Ovary (tissue), 3 donors: ENCODE measurements at regions not wholly inside any gene's neighbourhood (a gene's known extent, or its start where the extent isn't known, plus 50 kb on each side); places are given as distances from the start of the nearest gene placed in this dataset.

Source experiments
- EP300 ChIP-seq: sonication (generic); formaldehyde crosslinking; IDR thresholded peaks from one replicate; pipeline ENCODE4 v1.6.1; 2017; ENCODE audit warnings: antibody characterized with exemption
- POLR2A ChIP-seq: fragments of 450-650 bp; IDR thresholded peaks from one replicate; pipeline ENCODE4 v1.6.1; 2017; ENCODE audit warnings: antibody characterized with exemption, mild to moderate bottlenecking, moderate library complexity
- TF ChIP-seq, protein P1 (sequence below), 3 donors: fragments of 450-650 bp in 2 of 3; fragments of 200-600 bp in 1 of 3; IDR thresholded peaks; one replicate each; pipeline versions ENCODE4 v1.5.1 to v1.8.0; 2016 to 2022; ENCODE audit warnings: antibody characterized with exemption in 3 of 3, mild to moderate bottlenecking in 1 of 3
- donor health status: DM: no; HTN: no; CAD: no.

DNA sequence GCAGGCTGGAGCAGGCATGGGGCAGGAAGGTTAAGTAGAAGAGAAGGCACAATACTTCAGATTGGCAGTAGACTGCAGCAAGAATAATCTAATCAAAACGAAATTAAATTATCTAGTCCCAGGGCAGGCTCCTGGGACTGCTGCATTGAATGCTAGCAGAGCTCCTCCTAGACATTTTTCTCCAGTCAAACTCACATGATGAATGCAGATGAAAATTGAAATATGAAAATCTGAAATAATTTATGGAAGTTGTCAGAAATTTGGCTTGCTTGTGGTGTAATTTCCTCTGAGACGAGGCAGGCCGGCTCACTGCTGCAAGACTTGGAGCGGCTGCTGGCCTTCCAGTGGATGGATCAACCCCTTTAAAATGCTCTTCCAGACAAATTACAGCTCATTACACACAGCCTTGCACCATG, 78.0 kb upstream of the TMEM33 start:
- TF ChIP-seq POLR2A: no peak
- TF ChIP-seq, protein P1, sequence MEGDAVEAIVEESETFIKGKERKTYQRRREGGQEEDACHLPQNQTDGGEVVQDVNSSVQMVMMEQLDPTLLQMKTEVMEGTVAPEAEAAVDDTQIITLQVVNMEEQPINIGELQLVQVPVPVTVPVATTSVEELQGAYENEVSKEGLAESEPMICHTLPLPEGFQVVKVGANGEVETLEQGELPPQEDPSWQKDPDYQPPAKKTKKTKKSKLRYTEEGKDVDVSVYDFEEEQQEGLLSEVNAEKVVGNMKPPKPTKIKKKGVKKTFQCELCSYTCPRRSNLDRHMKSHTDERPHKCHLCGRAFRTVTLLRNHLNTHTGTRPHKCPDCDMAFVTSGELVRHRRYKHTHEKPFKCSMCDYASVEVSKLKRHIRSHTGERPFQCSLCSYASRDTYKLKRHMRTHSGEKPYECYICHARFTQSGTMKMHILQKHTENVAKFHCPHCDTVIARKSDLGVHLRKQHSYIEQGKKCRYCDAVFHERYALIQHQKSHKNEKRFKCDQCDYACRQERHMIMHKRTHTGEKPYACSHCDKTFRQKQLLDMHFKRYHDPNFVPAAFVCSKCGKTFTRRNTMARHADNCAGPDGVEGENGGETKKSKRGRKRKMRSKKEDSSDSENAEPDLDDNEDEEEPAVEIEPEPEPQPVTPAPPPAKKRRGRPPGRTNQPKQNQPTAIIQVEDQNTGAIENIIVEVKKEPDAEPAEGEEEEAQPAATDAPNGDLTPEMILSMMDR (IDR thresholded peaks at IDR 0.05): no peak
- TF ChIP-seq EP300: no peak
